ENCODE measurements at regions not wholly inside any gene's neighbourhood (a gene's known extent, or its start where the extent isn't known, plus 50 kb on each side); places are given as distances from the start of the nearest gene placed in this dataset.

DNA sequence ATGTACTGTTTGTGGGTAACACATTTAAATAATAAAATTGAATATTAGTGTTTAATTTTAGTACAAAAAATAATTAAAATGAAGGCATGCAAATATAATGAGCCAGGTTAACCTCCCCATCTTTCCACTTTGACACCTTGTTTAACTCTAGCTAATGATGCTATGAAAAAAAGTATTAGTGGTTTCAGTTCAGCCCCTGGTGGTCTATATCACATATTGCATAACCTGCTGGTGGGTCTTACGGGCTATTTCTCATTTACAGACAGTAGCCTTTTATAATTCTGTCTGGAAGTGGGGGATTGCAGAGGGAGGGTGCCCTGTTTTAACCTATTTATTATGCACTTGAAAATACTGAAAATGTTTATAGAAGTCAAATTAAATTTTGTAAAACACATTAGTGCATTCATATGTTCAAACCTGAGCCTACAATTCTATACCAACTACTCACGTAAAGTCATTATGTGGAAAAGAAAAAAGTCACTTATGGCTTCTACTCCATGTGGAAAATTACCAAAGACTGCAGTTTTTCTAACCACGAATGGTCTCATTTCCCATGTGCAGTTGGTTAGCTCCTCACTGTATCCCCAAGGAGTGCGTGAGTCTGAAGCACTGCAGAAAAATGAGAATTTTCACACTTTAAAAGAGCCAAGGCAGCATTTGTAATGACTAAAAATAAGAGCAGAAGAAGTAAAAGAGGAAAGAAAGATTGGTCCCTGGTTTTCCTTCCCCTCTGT, 381.0 kb downstream of the MTX2 start:
- TF ChIP-seq, protein P1, sequence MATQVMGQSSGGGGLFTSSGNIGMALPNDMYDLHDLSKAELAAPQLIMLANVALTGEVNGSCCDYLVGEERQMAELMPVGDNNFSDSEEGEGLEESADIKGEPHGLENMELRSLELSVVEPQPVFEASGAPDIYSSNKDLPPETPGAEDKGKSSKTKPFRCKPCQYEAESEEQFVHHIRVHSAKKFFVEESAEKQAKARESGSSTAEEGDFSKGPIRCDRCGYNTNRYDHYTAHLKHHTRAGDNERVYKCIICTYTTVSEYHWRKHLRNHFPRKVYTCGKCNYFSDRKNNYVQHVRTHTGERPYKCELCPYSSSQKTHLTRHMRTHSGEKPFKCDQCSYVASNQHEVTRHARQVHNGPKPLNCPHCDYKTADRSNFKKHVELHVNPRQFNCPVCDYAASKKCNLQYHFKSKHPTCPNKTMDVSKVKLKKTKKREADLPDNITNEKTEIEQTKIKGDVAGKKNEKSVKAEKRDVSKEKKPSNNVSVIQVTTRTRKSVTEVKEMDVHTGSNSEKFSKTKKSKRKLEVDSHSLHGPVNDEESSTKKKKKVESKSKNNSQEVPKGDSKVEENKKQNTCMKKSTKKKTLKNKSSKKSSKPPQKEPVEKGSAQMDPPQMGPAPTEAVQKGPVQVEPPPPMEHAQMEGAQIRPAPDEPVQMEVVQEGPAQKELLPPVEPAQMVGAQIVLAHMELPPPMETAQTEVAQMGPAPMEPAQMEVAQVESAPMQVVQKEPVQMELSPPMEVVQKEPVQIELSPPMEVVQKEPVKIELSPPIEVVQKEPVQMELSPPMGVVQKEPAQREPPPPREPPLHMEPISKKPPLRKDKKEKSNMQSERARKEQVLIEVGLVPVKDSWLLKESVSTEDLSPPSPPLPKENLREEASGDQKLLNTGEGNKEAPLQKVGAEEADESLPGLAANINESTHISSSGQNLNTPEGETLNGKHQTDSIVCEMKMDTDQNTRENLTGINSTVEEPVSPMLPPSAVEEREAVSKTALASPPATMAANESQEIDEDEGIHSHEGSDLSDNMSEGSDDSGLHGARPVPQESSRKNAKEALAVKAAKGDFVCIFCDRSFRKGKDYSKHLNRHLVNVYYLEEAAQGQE (IDR thresholded peaks at IDR 0.05; ENCODE audit: insufficient read depth in 1 of 2, low read depth in 2 of 2, low read length in 1 of 2): no peak
- TF ChIP-seq, protein P2, sequence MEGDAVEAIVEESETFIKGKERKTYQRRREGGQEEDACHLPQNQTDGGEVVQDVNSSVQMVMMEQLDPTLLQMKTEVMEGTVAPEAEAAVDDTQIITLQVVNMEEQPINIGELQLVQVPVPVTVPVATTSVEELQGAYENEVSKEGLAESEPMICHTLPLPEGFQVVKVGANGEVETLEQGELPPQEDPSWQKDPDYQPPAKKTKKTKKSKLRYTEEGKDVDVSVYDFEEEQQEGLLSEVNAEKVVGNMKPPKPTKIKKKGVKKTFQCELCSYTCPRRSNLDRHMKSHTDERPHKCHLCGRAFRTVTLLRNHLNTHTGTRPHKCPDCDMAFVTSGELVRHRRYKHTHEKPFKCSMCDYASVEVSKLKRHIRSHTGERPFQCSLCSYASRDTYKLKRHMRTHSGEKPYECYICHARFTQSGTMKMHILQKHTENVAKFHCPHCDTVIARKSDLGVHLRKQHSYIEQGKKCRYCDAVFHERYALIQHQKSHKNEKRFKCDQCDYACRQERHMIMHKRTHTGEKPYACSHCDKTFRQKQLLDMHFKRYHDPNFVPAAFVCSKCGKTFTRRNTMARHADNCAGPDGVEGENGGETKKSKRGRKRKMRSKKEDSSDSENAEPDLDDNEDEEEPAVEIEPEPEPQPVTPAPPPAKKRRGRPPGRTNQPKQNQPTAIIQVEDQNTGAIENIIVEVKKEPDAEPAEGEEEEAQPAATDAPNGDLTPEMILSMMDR (IDR thresholded peaks at IDR 0.05): no peak; the same call in 1 of the 2 replicates
- no peak for TF ChIP-seq POLR2AphosphoS5 (IDR thresholded peaks at IDR 0.05; ENCODE audit: low read depth, low read length)
- no peak for TF ChIP-seq TCF7L2 (IDR thresholded peaks at IDR 0.05; ENCODE audit: low read depth, low read length)
